ENCODE measurements at regions not wholly inside any gene's neighbourhood (a gene's known extent, or its start where the extent isn't known, plus 50 kb on each side); places are given as distances from the start of the nearest gene placed in this dataset.
"Not testable (repeated sequence)": the region's sequence is repeated elsewhere in the genome, so short reads cannot be mapped to it uniquely, and the experiment has no call there.

GRCh38 chr9:89937051-89937450, 332.2 kb downstream of the GADD45G start:
- DNase-seq (ENCODE audit: low read depth): no peak

DNA sequence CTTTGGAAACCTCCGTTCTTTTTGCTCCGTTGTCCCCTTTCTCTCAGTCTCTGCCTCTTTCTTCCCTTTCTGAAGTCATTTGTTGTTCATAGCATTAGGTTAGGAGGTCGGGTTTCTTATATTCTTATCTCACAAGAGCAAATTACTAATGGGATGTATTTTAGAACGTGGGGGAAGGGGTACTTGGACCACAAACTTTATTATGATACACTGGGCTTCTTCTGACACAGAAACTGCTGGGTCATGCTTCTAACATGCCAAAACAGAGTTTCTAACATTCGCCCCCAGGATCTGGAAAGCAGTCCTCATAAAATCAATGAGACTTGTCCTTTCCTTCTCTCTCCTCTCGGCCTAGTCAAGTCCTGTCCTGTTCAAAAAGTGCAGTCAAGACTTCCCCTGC, 334.4 kb downstream of the GADD45G start:
- DNase-seq (ENCODE audit: low read depth): no peak

- DNase-seq (ENCODE audit: low read depth): no peak
Measured at GRCh38 chr9:89939626-89940292, 334.9 kb downstream of the GADD45G start.

DNA sequence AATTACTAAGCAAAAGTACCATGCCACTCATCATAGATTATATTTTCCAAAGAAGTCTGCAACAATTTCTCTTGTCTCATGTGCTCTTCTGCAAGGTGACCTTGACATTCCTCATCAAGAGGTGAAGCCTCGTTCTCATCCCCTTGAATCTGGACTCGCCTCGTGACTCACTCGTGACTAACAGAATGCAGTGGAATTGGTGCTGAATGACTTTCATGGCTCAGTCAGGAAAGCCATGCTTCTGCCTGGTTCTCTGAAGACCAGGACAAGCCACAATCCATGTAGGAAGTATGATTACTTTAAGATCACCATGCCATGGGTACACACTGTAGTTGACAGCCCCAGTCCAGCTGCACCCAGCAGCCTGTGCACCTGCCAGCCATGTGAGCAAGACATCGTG, 335.8 kb downstream of the GADD45G start:
- peak; percentile 5 for DNase-seq (ENCODE audit: low read depth)

- peak; percentile 65 for DNase-seq (ENCODE audit: low read depth)
Measured at GRCh38 chr9:89941875-89942274, 337.1 kb downstream of the GADD45G start.

DNA sequence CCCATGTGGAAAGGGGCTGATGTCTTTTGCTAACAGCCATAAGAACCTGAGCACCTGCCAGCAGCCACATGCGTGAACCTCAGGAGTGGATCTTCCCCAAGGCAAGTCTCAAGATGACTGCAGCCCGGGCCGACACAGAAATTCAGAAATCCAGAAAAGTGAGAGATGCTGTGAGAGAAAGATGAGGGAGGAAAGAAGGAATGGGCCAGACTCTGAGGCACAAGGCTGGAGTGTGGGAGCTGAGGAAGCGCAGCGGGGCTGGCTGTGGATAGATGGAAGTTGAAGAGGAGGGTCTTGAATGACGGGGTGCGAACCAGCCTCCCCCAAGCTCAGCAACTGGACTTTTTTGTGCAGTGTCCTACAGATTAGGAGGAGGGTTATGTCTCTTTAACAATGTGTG, 337.8 kb downstream of the GADD45G start:
- no peak for DNase-seq (ENCODE audit: low read depth)

GRCh38 chr9:89943309-89943708, 338.5 kb downstream of the GADD45G start:
- no peak for DNase-seq (ENCODE audit: low read depth)

GRCh38 chr9:89943728-89944127, 338.9 kb downstream of the GADD45G start:
- no peak for DNase-seq (ENCODE audit: low read depth)

DNA sequence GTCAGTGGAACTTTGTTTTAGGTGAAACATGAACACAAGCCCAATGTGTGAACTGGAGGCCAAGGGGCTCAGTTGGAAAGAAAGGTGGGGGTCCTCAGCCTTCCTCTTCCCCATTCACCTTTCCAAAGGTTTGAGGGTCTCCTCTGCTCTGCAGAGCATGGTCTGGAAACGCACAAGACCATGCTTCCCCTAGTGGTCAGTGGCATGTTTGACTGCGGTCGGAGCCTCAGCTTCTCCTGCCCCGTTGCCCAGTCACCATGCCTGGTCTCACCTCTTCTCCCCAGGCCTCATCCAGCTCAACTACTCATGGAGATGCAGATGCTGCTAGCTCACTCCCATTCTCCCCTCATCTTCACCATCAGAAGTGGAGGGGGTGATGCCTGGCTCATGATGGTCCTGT, 340.3 kb downstream of the GADD45G start:
- DNase-seq (ENCODE audit: low read depth): no peak

DNA sequence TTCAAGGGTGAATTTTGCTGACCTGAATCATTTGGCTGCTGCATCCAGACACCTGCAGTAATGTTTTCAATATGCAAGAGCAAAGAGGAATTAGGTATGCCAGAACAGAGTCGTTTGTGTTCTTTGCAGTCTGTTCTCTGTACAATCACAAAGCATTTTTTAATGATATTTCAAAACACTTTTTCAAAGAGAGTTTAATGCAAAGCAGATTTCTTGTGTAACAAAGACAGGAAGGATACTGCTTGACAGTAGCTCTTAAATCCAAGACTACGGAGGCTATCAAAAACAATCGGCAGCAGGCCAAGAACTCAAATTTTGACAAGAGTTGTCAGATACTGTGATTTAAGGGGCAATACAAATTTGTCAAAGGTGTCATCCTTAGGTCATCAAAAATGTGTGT, 341.9 kb downstream of the GADD45G start:
- no peak for DNase-seq (ENCODE audit: low read depth)

DNA sequence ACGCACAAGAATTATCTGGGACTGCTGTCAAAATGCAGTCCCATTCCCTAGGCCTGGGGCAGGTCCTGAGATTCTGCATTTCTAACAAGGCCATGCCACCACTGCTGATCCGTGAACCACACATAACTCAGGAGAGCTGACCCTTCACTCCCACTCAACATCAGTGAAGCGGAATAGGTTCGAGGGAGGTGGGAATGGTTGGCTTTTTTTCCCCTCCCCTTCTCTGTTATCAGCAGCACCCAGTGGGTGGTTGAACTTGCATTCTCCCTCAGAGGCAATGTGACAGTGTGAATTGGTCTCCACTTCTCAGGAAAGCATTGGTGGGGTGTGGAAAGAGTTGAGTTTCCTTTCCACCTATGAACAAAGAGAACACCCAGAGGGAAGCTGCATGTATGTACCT, 344.3 kb downstream of the GADD45G start:
- DNase-seq (ENCODE audit: low read depth): no peak

DNA sequence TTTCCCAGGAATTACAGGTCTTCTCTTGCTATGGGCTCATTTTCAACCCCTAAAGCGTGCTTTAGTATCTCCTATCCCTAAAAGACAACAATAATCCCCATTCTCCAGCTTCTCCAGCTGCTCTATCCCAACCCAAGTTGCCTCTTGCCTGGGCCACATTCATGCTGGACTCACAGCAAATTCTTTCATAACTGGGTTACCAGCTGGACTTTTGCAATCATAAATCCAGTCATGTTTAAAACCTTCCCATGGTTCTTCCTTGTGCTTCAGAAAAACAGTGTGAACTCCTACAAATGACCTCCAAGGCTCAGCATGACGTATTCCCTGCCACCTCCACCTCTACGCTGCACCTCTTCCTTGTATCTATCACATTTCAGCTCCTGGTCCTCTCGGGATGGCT, 346.9 kb downstream of the GADD45G start:
- no peak for DNase-seq (ENCODE audit: low read depth)

DNA sequence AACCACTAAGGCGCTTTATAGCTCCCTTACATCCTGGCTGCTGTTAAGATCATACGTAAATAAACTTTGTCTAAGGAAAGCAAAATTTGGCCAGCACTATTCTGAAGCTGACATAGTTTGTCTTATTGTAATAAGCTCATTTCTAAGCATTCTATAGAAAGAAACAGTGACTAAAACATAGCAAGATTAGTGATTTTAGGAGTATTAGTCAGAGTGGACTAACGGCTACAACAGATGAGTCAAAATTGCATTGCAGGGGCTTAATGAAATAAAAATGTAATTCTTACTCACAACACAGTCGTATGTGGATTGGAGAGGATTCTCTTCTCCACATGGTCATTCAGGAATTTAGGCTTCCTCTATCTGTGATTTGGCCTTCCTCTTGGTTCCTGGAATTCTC, 347.6 kb downstream of the GADD45G start:
- DNase-seq (ENCODE audit: low read depth): peak; percentile 12

- DNase-seq (ENCODE audit: low read depth): not testable (repeated sequence)
Measured at GRCh38 chr9:89953263-89953662, 348.5 kb downstream of the GADD45G start.

- no peak for DNase-seq (ENCODE audit: low read depth)
Measured at GRCh38 chr9:89953824-89954615, 349.2 kb downstream of the GADD45G start.

- no peak for DNase-seq (ENCODE audit: low read depth)
Measured at GRCh38 chr9:89955144-89955543, 350.3 kb downstream of the GADD45G start.

DNA sequence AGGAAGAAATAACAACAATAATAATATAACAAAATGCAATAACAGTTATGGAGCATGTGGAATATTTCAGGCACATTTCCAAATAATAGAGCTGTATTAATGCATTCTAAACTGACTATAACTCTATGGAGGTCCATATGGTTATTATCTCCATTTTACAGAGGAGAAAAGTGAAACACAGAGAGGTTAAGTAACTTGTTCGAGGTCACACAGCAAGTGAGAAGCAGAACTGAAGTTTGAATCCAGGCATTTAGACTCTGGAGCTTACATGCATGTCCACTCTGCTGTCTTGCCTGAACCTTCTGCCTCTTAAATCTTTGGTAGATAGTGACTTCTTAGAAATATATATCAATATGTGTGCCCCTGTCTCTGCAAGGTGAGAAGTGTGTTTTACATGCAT, 350.8 kb downstream of the GADD45G start:
- DNase-seq (ENCODE audit: low read depth): no peak

- no peak for DNase-seq (ENCODE audit: low read depth)
Measured at GRCh38 chr9:89956331-89956730, 351.5 kb downstream of the GADD45G start.

DNA sequence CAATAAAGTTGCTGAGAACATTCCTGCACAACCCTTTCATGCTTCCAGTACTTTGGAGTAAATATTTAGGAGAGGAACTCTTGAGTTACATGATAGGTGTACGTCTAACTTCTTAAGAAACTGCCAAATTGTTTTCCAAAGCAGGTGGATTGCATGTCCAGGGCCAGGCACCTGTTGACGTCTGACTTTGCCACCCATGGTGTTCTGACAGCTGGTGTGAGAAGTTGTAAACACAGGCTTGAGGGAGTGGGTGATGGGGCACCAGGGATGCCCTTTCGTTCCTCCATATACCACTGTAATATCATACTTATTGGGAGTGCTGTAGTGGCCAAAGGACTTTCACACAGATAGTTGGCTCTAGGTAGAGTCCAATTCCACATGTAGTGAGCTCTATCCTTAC, 352.1 kb downstream of the GADD45G start:
- DNase-seq (ENCODE audit: low read depth): no peak

DNA sequence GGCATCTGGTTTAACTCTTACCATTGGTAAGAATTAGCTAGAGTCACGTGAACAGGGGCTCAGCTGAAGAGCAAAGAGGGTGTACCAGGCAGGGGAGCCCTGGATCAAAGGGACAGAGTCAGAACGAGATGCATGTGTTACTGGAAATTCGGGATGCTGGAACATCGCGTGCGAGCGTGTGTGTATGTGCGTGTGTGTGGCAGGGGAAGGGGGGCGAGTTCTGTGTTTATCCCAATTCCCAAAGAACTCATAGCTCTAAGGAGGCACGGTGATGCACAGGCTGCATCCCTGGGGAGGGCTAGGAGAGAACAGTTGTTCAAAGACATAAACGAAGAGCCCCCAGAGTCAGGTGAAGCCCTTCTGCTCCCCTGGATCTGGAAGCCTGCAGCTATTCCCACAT, 353.3 kb downstream of the GADD45G start:
- DNase-seq (ENCODE audit: low read depth): no peak

DNA sequence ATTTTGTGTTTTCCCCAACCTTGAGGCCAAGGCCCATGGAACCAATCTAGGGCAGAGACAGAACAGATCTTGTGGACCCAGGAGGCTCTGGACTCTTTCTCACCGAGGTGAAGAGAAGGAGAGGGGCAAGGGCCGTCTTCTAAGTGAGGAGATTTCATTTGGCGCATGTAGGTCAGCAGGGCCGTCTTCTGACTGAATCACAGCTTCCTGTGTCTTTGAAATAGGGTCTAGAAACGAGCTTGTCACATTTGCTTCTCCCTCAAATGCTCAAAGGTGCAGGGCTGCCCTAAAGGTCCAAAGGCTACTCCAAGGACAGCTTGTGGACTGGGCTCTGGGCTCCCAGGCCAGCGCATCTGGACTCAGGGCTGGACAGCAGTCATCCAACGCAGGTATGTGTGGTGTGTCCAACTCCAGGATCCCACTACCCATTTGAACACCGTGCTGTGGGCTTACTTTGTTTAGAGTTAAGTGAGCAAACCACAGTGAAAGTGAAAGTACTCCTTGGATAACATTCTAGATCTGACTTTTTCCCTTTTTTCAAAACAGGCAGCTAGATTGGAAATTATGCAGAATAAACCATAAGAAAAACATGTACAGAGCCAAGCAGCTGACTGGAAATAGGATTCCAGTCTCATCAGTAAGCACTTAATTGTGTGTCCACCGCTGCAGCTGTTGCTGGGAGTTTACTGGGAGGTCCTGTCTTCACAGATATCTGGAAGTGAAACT, 357.0 kb downstream of the GADD45G start:
- DNase-seq (ENCODE audit: low read depth): peak; percentile 3

DNA sequence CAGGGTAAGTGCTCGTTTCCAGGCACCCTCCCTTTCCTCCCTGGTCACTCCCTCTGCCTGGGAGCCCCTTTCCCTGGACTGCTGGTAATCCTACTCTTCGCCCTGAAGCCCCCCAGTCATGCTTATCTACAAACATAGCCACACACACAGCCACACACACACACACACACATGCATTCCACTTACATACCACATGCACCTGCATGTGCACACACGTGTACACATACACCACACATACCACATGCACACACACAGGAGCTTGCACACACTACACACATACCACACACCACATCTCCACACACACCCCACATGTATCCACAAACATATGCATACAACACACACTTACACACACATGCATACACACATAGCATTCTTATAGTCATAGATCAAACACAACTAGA, 358.5 kb downstream of the GADD45G start:
- DNase-seq (ENCODE audit: low read depth): no peak

DNA sequence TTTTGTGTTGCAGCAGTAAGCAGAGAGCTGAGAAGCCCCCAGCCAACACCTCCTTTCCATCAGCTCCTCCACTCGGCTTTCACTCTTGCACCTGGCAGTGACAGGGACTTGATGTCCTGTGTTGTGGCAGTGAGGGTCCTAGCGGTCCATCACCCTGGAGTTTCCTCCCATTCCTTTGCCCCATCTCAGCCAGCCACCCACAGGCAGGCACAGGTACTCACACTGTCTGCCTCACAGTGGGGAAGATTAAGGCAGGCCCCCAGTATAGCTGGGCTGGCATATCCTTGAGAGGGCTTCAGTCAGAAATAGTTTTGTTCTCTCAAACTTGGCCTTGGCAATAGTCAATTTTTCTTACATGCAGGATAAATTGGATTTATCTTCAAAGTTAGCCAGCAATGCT, 362.7 kb downstream of the GADD45G start:
- DNase-seq (ENCODE audit: low read depth): no peak
